HCEC 1CT (cell line): ENCODE measurements at regions not wholly inside any gene's neighbourhood (a gene's known extent, or its start where the extent isn't known, plus 50 kb on each side); places are given as distances from the start of the nearest gene placed in this dataset.

Source experiments
- DNase-seq: peaks from one replicate; pipeline ENCODE4 v3.0.0-alpha.2; 2017

GRCh38 chr6:170025935-170026750, 264.7 kb downstream of the DLL1 start:
- DNase-seq = no peak

DNA sequence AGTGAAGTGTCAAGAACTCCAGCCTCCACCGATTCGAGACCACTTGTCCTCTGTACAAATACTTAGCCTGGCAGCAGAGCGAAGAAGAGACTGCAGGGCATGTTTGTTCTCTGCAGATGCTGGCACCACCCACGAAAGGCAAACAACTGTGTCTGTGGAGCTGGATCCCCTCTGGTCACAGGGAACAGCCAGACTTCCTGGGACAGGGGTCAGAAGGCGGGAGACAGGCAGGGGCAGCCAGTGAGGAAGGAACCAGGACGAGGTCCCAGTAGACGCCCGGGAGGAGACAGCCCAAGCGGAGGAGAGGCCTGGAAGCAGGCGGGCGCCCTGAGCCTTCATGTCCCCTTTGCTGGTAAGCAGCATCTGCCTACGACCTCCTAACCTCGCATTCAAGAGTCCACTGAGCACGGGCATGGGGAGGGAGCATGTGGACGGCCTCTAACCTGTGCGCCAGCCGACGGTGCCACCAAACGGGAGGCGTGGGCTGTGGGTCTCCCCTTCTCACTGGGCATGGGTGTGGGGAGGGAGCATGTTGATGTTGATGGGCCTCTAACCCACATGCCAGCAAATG, 265.5 kb downstream of the DLL1 start:
- DNase-seq = no peak

DNA sequence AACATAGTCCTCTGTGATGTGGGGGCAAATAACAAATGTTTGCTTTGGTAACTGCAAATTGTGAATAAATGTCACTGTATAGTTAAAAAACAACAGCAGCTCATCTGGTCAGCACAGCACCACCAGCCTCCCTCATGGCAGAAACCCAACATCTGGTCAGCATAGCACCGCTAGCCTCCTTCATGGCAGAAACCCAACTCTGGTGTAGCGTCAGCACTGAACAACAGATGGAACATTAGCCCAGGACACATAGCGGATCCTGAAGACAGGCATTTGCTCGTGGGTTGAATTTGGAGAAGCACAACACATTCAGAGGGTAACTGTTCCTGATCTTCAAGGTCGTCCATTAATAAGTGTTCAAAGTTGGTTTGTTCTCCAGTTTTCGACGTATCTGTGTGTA, 265.9 kb downstream of the DLL1 start:
- DNase-seq = no peak

DNA sequence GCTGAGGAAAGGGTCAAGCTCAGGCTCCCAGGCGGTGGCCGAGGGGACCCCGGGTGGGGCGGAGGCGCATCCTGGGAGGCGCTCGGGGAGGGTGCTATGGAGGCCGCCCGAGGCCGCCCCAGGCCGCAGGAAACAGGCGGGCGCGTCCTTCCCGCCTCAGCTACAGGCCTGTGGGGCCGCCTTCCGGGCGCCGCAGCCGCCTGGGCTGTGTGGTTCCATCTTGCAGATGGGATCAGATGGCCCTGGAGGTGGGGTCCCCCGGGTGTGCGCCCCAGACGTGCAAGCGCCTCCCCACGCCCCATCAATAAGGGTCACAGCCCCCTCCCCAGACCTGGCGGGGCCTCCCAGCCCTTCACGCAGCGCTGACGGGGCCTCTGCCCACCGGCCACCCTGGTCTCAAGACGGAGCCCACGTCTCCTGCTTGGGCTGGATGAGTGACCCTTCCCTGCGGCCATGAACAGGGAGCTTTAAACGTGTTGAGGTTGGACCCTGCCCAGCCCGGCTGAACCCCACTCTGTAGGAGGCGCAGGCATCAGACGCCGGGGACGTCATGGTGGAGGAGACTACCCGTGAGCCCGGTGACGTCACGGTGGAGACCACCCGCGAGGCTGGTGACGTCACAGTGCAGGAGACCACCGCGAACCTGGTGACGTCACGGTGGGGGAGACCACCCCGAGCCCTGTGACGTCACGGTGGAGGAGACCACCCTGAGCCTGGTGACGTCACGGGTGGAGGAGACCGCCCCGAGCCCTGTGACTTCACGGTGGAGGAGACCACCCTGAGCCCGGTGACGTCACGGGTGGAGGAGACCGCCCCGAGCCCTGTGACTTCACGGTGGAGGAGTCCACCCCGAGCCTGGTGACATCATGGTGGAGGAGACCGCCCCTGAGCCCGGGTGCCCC, 267.0 kb downstream of the DLL1 start:
- DNase-seq = no peak

DNA sequence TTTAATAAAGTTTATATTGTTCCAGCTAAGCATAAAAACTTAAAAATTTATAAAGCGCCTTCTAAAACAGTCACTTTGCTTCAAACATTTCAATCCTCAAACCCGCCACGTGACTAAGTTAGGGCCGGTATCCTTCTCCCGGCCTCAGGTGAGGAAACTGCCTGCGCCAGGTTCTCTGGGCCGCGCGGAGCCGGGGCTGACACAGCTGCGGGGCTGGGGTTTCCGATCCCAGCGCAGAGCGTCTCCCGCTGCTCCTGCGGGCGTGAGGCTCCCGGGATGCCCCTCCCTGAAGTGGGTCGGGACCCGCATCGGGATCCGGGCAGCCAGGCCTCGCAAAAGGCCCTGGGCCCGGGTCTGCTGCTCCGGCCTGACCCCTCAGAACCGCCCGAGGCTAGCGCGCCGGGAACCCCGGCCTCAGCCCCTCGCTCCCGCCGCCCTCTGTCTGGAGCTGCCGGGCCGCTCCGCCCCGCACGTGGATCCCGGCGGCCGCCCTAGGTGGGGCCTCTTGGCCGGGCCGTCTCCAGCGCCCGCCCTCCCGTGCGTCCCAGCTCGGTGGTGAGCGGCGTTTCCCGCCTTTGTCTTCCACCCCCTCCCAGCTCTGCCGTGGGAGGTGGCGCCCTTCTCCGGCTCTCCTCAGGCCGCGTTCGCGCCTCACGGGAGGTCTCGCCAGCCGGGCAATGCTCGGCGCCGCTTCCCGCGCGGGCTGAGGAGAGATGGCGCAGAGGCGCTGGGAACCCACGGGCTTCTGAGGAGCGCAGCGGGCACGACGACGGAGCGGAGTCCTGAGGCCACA, 267.9 kb downstream of the DLL1 start:
- no peak for DNase-seq

DNA sequence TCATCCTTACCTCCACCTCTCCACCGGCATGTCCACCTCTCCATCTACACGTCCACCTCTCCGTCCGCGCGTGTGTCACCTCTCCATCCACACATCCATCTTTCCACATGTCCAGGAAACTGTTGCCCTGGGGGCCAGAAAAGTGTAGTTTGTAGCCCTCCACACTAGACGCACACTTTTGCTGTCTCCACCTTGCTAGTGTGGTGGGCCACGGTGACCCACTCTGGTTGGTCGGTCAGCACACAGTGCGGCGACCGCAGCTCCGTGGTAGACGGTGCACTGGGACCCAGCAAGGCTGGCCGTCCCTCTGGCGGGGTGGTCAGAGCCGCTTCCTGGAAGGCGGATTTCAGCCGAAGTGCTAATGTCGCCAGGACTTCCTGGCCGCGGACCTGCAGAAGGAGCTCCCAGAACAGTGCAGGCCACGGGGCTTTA, 268.6 kb downstream of the DLL1 start:
- no peak for DNase-seq

DNA sequence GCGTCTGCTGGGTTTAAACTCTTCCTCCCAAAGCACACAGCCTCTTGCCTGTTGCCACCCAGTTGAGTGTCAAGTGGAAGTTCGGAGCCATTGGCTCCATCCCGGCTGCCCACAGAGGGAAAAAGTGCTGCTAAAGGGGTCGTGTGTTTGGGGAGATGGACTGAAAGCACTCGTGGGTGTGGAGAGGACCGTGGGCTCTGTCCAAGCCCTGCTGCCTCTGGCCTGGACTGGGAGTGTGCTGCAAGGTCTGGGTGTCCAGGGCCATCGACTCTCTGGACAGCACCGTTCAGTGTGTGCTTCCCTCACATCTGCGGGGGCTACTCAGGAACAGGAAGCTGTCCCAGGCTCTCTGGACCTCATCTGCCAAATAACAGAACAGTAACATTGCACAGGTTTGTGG, 269.3 kb downstream of the DLL1 start:
- DNase-seq = no peak

DNA sequence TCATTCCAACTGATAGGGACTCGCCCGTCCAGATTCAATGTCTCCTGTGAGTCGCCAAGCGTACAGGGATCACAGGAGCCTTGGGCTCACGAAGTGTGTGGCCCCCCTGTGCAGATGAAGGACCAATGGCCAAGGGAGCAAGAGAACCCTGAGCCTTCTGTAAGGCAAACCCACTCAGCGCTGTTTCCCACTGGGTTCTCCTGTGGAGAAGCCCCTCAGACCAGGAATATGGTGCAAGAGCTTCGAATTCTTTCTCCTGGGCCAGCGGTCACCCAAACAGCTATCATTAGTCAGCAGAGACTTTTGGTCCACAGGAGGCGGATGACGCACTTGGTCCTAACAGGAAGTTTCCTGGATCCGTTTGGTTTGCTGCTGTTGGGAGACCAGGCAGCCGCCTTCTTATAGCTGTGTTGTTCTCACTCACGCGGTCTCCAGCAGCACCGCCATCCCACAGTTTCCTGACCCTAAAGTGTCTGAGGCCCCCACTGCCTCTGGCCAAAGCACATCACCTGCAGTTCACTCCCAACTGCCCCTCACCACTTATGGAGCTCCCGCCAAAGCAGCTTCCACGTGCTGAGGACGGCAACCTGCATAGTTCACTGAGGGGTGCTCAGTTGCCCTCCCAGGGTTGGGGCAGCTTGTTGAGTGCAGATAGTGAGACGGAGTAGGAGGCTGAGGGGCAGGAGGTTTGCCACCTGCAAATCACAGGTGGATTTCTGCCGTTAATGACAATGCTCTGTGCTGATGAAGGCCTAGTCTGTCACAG, 268.6 kb downstream of the ERMARD start:
- DNase-seq = no peak

DNA sequence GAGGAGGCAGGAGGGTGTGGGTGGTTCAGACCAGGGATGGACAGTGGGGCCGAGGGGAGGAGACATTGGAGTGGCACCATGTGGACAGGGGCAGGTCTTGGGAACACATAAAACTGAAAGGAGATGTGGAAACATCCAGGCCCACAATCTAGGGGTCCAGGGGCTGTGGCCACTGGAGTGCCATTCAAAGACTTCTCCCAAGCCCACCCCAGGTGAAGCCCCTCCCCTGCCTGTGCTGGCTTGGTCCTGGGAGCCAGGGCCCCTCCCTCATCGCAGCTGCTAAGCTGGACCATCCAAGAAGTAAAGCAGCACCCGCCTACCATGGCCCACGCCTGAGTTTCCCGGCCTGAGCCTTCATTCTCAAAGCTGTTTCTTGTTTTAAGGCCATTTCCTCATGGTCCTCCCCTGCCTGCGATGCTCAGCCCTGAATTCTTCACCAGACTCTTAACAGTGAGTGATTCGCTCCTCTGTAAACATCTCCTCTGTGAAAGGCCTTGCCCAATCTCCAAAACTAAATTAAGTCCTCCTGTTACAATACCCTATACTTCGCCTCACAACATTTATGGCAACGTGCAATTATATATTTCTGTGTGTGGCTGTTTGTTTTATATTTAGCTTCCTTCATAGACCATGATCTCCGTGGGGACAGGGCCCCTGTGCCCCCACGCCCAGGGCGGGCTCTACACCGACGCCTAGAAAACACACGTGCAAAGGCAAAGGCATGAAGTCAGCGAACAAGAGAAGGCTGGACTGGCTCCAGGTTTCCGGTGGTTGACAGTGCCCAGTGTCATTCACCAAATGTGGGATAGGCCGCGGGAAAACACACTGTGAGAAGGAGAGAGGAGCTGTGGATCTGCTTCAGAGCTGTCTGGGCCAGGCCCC, 267.8 kb downstream of the ERMARD start:
- DNase-seq = no peak

- DNase-seq = no peak
These were observed 267.1 kb downstream of the ERMARD start for GRCh38 chr6:170018422-170018935.

DNA sequence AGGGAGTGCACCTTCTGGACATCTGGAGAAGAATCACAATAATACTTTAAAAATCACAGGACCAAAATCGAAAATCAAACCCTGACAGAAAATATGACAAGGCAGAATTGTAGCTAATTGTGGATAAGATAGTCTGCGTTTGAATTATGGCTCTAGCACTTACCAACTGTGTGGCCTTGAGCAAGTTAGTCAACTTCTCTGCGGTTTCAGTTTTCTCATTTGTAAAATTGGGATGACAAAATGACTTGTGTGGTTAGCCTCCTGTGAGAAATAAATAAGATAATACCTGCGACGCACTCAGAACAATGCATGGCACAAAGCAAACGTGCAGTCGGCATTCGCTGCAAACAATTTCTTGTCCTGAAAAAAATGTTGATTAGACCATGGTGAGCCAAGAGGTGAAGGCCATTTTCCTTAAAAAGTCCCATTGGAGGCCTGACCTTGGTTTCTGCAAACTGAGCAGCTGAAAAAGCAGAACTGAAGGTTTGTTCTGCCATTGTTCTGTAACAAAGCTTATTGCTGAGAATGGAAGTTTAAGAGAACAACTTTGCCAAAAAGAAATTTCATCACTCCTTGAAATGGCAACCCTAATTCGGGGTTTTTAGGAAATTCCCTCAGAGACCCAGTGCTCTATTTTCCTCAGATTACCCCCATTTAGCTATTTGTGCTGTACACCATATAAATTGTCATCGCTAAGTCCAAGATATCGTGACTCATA, 266.3 kb downstream of the ERMARD start:
- no peak for DNase-seq

GRCh38 chr6:170013815-170014214, 262.4 kb downstream of the ERMARD start:
- no peak for DNase-seq

DNA sequence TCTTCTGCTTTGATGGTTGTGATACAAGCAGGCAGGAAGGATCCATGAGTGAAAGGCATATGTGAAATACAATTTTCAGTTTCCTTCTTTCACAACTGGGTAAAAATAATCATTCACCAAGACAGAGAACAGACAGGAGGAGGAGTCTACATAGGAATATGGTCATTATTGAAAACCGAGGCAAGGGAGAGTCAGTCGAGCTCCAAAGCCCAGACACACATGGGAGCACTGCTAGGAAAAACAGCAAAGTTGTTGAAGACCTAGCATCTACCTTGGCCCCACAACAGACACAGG, 260.6 kb downstream of the ERMARD start:
- DNase-seq = no peak

- no peak for DNase-seq
These were observed 260.0 kb downstream of the ERMARD start for GRCh38 chr6:170011204-170012036.

DNA sequence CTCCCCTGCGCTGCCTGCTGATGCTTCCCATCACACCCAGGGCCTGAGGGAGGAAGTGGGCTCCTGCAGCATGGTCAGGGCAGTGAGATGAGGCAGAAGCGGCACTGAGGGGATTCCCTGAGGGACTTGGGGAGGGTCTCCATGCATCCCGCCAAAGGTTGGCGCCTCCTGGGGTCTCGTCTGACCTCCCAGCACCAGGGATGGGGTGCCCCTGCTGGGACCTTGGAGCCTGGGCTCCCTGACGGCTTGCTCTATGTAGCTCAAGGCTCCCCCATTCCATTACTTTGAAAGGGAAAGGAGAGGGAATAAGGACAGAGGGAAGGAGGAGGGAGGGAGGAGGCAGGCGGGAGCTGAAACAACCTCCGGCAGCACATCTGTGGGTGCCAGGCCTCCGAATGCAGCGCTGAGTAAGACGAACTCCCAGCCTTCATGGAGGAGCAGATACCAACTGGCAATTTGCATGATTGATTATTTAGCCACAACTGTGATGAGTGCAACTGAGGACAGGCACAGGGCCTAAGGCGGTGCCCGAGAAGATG, 259.3 kb downstream of the ERMARD start:
- DNase-seq = no peak

- DNase-seq = no peak
These were observed 256.9 kb downstream of the ERMARD start for GRCh38 chr6:170008294-170008785.

- DNase-seq = no peak
These were observed 256.3 kb downstream of the ERMARD start for GRCh38 chr6:170007468-170008293.

- no peak for DNase-seq
These were observed 255.6 kb downstream of the ERMARD start for GRCh38 chr6:170006900-170007467.
